SK-N-SH (cell line): ENCODE measurements at regions not wholly inside any gene's neighbourhood (a gene's known extent, or its start where the extent isn't known, plus 50 kb on each side); places are given as distances from the start of the nearest gene placed in this dataset.
"Not testable (repeated sequence)": the region's sequence is repeated elsewhere in the genome, so short reads cannot be mapped to it uniquely, and the experiment has no call there.

ENCODE experiments used
- CTCF ChIA-PET: fragments of 300-600, 350-600 bp; formaldehyde crosslinking; extraction: SDS; loops from one replicate; lab custom pipeline; 2021; lab: Yijun Ruan, JAX
- POLR2A ChIA-PET: fragments of 350-600 bp; sonication (Branson Sonifier 250); formaldehyde crosslinking; extraction: SDS; loops from one replicate; lab custom pipeline; 2020; ENCODE audit warnings: antibody characterized with exemption, inconsistent platforms; lab: Yijun Ruan, JAX
- DNase-seq: peaks from one replicate; pipeline ENCODE4 v3.0.0; 2012
- H2AFZ ChIP-seq: fragments of 200-600 bp; sonication (generic); 2 replicates; pipeline ENCODE4 v1.8.1; 2016; ENCODE audit warnings: antibody characterized with exemption, mild to moderate bottlenecking, low read depth
- H3F3A ChIP-seq: fragments of 200-600 bp; sonication (generic); replicated peaks from 2 replicates; pipeline ENCODE3; 2016; ENCODE audit warnings: antibody characterized with exemption, mild to moderate bottlenecking; ENCODE audit not compliant: insufficient read depth
- H3K27ac ChIP-seq, 2 experiments: fragments of 200-500 bp in 1 of 2; fragments of 200-600 bp in 1 of 2; sonication (Bioruptor generic) in 1 of 2; sonication (generic), shearing (Covaris generic) in 1 of 2; 2 replicates each; pipeline versions ENCODE4 v1.5.1 to v1.6.1; 2014 to 2016; ENCODE audit warnings: low read depth in 2 of 2, inconsistent platforms in 1 of 2, low read length in 1 of 2, mild to moderate bottlenecking in 1 of 2, mixed read lengths in 1 of 2
- H3K27me3 ChIP-seq: fragments of 200-600 bp; sonication (generic), shearing (Covaris generic); 2 replicates; pipeline ENCODE4 v1.6.1; 2016; ENCODE audit warnings: mixed run types; ENCODE audit not compliant: insufficient read depth
- H3K36me3 ChIP-seq, 2 experiments: fragments of 200-500 bp in 1 of 2; fragments of 200-600 bp in 1 of 2; sonication (Bioruptor generic) in 1 of 2; sonication (generic) in 1 of 2; replicated peaks in 1 of 2; 2 replicates each; pipeline versions ENCODE3 to v1.5.1; 2014 to 2016; ENCODE audit warnings: low read length in 1 of 2, mild to moderate bottlenecking in 1 of 2; ENCODE audit not compliant: insufficient read depth in 2 of 2, control insufficient read depth in 1 of 2
- H3K4me1 ChIP-seq, 2 experiments: fragments of 200-500 bp in 1 of 2; fragments of 200-600 bp in 1 of 2; sonication (Bioruptor generic) in 1 of 2; sonication (generic), shearing (Covaris generic) in 1 of 2; 2 replicates each; pipeline versions ENCODE4 v1.5.1 to v1.6.1; 2014 to 2016; ENCODE audit warnings: low read depth in 1 of 2, low read length in 1 of 2, mixed run types in 1 of 2; ENCODE audit not compliant: insufficient read depth in 2 of 2, control insufficient read depth in 1 of 2
- H3K4me2 ChIP-seq: fragments of 200-600 bp; sonication (generic), shearing (Covaris generic); 2 replicates; pipeline ENCODE4 v1.6.1; 2017; ENCODE audit warnings: mixed run types
- H3K4me3 ChIP-seq, 2 experiments: fragments of 200-500 bp in 1 of 2; fragments of 200-600 bp in 1 of 2; sonication (Bioruptor generic) in 1 of 2; sonication (generic), shearing (Covaris generic) in 1 of 2; 2 replicates each; pipeline versions ENCODE4 v1.5.1 to v1.8.1; 2014 to 2016; ENCODE audit warnings: low read depth in 2 of 2, inconsistent platforms in 1 of 2, low read length in 1 of 2, mild to moderate bottlenecking in 1 of 2, mixed read lengths in 1 of 2, moderate library complexity in 1 of 2
- H3K79me2 ChIP-seq: fragments of 200-600 bp; sonication (generic); 2 replicates; pipeline ENCODE4 v1.8.1; 2017; ENCODE audit warnings: mild to moderate bottlenecking; ENCODE audit not compliant: insufficient read depth
- H3K9ac ChIP-seq: fragments of 200-600 bp; sonication (generic); 2 replicates; pipeline ENCODE4 v1.6.1; 2017; ENCODE audit warnings: mixed run types
- H3K9me2 ChIP-seq: fragments of 200-600 bp; sonication (generic); 2 replicates; pipeline ENCODE4 v1.6.1; 2017; ENCODE audit warnings: mixed run types
- H3K9me3 ChIP-seq: fragments of 200-600 bp; sonication (generic); 2 replicates; pipeline ENCODE4 v1.6.1; 2017; ENCODE audit warnings: mixed run types, mild to moderate bottlenecking, moderate library complexity
- H4K20me1 ChIP-seq: fragments of 200-600 bp; sonication (generic); 2 replicates; pipeline ENCODE4 v1.6.1; 2017; ENCODE audit warnings: mild to moderate bottlenecking, mixed run types; ENCODE audit not compliant: insufficient read depth
- whole genome bisulfite sequencing: methylation state at CpG from one replicate; pipeline ENCODE4 v1.1.6; 2017; ENCODE audit warnings: low lambda C conversion rate; 5-methylcytosine and 5-hydroxymethylcytosine counted together

GRCh38 chr1:206335162-206335561 lies 131.8 kb downstream of the SRGAP2 start:
- H3K9ac ChIP-seq, H3K4me3 ChIP-seq, H3K27me3 ChIP-seq, H3K9me3 ChIP-seq, H3K36me3 ChIP-seq, DNase-seq, H2AFZ ChIP-seq, H4K20me1 ChIP-seq, CTCF ChIA-PET, H3F3A ChIP-seq, H3K4me2 ChIP-seq, H3K27ac ChIP-seq, POLR2A ChIA-PET, H3K9me2 ChIP-seq, H3K4me1 ChIP-seq: not testable (repeated sequence)
- peaks cover 11% of the 10 kb centered on the region; the same call in 1 of the 2 replicates for H3K79me2 ChIP-seq

DNA sequence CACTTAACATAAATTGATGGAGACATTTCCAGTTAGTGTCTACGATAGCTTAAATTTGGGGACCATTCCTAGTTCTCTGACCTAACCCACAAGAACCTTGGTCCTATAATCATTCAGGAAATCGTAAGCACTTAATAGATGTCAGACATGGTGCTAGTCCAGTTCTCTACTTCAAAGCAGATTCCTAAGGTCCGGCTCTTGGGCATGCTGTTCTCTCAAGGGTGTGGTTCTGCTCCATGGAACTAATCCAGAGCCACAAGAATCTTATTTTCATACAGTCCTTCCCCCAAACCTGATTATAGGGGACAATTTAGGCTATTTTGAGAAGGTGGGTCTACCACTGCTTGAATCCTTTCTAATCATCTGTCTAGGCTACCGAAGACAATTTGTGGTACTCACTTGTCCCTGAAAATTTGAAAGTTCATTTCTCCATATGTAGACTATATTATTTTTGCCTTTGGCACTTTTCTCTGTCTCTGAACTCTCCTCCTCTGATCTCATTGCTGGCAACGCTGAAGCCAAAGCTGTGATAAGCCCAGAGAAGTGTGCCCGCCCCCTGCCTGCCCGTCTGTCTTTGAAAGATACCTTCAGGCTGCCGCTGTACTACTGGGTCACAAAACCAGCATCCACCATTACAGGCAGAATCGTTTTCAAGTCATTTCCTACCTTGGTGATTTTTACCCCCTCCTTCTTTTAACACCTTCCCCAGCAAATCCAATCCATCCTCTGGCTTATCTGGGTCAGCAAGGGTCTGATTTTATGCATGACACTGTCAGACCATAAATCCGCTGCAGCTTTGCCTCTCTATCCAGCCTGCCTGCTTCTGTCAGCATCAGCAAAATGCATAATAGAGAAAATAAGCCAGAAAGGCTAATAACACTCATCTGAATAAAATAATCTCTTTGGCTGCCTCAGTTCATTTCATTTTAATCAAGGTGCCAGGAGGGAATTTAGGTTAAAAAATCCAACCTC lies 132.8 kb downstream of the SRGAP2 start:
- peaks cover 11% of the 10 kb centered on the region; the same call in 1 of the 2 replicates for H3K79me2 ChIP-seq
- CTCF ChIA-PET, H3K4me1 ChIP-seq, DNase-seq, H3F3A ChIP-seq, H3K9me3 ChIP-seq, H3K9ac ChIP-seq, H3K4me3 ChIP-seq, H2AFZ ChIP-seq, H3K27ac ChIP-seq, H3K27me3 ChIP-seq, H3K36me3 ChIP-seq, H3K9me2 ChIP-seq, H4K20me1 ChIP-seq, POLR2A ChIA-PET, H3K4me2 ChIP-seq: not testable (repeated sequence)
- WGBS, result 100% methylated on average over 1 of the region's 10 CpGs

- H3K9me3 ChIP-seq, H3K4me1 ChIP-seq, H3K9ac ChIP-seq, H3K27ac ChIP-seq, H4K20me1 ChIP-seq, H3F3A ChIP-seq, H3K4me2 ChIP-seq, CTCF ChIA-PET, POLR2A ChIA-PET, H3K79me2 ChIP-seq, H2AFZ ChIP-seq, H3K27me3 ChIP-seq, DNase-seq, H3K9me2 ChIP-seq, H3K36me3 ChIP-seq, H3K4me3 ChIP-seq: not testable (repeated sequence)
- 72% methylated on average over 1 of the region's 4 CpGs for WGBS
These were observed 133.3 kb upstream of the IKBKE start for GRCh38 chr1:206337024-206337423.

DNA sequence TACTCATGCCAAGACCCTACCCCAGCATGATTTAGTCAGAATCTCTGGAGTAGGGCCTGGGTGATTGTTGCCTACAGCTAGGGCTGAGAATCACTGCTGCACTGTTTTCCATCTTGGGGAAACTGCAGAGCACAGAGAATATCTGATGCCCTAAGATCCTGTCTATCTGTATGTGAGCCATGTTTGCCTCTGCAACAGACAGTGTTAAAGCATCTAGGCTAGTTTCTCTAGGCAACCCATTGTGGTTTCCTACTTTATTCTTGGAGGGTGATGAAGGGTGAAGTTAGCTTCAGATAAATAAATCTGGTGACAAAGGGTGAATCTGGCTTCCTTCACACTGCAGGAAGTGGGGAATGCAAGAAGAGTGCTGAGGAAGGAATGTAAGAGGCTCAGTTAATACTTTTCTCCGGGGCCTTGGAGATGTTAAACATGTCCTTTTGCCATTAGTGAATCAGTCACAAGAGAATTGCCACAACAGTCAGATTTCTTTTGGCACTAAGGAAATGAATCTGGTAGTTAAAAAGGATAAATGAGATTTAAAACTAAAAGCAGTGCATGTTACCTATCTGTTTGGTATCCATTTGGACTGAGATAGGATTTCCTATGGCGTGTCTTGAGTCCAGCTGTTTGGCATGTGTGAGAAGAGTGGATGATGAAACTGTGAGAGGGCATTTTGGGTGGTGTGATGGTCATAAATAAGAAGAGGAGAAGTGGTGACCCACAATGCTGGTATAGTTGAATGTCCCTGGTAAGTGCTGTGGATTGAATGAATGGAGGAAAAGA lies 119.6 kb upstream of the IKBKE start:
- 43% methylated on average over 2 of the region's 2 CpGs for WGBS
- H3F3A ChIP-seq, H2AFZ ChIP-seq, POLR2A ChIA-PET, DNase-seq, H3K4me3 ChIP-seq, H4K20me1 ChIP-seq, H3K27me3 ChIP-seq, H3K4me1 ChIP-seq, H3K36me3 ChIP-seq, CTCF ChIA-PET, H3K4me2 ChIP-seq, H3K9me2 ChIP-seq, H3K9ac ChIP-seq, H3K9me3 ChIP-seq: not testable (repeated sequence)
- H3K79me2 ChIP-seq, result peaks cover 11% of the 10 kb centered on the region; the same call in 1 of the 2 replicates
- H3K27ac ChIP-seq, result peak overlapping the region in 1 of 2 experiments; percentile 53; a peak in 1 of 4 replicates

DNA sequence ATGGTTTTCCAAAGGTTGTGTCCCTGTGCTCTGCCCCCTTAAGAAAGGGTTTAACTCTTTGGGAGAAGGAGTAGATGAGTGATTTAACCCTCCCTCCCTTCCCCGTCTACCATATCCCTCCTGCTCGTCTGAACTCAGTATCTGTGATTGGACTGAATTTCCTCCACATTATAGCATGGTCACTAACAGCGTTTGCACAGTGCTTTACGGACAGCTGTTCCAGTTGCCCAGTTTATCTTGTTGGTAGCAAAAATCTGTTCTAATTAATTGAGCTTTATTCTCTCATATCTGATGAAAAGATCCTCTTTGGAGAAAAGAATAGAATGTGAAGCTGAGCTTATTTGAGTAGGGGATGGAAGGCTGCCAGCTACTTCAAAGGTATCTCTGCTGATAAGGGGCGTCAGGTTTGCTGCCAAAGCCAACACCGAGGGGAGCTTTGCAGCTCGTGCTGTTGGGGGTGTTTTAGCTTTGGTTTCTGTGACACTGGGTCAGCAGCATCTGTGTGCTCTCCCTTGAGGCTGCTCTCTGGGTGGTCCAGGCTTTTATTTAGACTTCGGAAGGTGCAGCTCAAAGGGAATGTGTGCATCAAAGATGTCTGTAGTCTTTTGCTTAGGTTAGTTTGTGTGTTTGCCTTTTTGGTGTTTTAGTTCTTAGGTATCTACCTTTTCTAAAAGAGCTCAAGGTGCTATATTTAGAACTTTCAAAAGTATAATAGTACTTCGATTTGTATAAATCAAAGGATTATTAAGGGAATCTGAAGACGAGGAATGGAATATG lies 118.8 kb upstream of the IKBKE start:
- not testable (repeated sequence) for DNase-seq

More for the DNA sequence above, 118.8 kb upstream of the IKBKE start:
- CTCF ChIA-PET, H3K79me2 ChIP-seq, H3K9ac ChIP-seq, H3K36me3 ChIP-seq, H3K4me1 ChIP-seq, H3F3A ChIP-seq, H3K27me3 ChIP-seq, H3K4me2 ChIP-seq, H3K27ac ChIP-seq, H3K9me2 ChIP-seq, H2AFZ ChIP-seq, H3K4me3 ChIP-seq, POLR2A ChIA-PET, H4K20me1 ChIP-seq, H3K9me3 ChIP-seq: not testable (repeated sequence)
- WGBS, result 79% methylated on average over 5 of the region's 10 CpGs
